SU-DHL-6 (cell line): ENCODE measurements at regions not wholly inside any gene's neighbourhood (a gene's known extent, or its start where the extent isn't known, plus 50 kb on each side); places are given as distances from the start of the nearest gene placed in this dataset.

Experiments
- EZH2phosphoT487 ChIP-seq: fragments of 200-600 bp; sonication (generic), shearing (Covaris generic); conservative IDR thresholded peaks from 2 replicates; pipeline ENCODE4 v1.6.1; 2018; ENCODE audit warnings: mild to moderate bottlenecking, antibody characterized with exemption, low read length, moderate library complexity, mixed read lengths
- TF ChIP-seq, protein P1 (sequence below): fragments of 200-600 bp; sonication (generic); IDR thresholded peaks from one replicate; pipeline ENCODE4 v1.5.1; 2017; ENCODE audit warnings: antibody characterized with exemption, mild to moderate bottlenecking, low read length, moderate library complexity; ENCODE audit not compliant: insufficient read depth, poor library complexity, severe bottlenecking

DNA sequence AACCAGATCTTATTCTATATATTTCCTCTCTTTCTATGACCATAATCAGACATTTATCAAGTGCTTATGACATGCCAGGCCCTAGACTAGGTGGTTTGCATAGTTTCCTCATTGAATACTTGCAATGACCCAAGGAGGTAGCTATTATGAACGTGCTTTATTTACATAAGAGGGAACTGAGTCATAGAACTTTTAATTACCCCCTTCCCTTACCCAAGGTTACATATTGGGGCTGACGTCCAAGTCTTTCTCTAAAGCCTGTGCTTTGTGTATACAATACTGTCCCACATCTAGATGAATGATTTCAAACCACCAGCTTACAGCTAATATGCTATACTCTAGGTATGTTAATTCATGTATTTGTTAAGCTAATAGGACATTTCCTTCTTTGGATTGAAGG, 91.9 kb upstream of the NPY start:
- TF ChIP-seq, protein P1, sequence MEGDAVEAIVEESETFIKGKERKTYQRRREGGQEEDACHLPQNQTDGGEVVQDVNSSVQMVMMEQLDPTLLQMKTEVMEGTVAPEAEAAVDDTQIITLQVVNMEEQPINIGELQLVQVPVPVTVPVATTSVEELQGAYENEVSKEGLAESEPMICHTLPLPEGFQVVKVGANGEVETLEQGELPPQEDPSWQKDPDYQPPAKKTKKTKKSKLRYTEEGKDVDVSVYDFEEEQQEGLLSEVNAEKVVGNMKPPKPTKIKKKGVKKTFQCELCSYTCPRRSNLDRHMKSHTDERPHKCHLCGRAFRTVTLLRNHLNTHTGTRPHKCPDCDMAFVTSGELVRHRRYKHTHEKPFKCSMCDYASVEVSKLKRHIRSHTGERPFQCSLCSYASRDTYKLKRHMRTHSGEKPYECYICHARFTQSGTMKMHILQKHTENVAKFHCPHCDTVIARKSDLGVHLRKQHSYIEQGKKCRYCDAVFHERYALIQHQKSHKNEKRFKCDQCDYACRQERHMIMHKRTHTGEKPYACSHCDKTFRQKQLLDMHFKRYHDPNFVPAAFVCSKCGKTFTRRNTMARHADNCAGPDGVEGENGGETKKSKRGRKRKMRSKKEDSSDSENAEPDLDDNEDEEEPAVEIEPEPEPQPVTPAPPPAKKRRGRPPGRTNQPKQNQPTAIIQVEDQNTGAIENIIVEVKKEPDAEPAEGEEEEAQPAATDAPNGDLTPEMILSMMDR: no peak
- no peak for TF ChIP-seq EZH2phosphoT487
